Kidney (tissue), 13 donors: ENCODE measurements at regions not wholly inside any gene's neighbourhood (a gene's known extent, or its start where the extent isn't known, plus 50 kb on each side); places are given as distances from the start of the nearest gene placed in this dataset.

Source experiments
- DNase-seq, 5 donors: peaks; one replicate each; pipeline ENCODE4 v3.0.0-alpha.2; 2013 to 2020
- FAIRE-seq: peaks from 2 replicates; lab custom pipeline; 2012; peaks lifted over from hg19 to GRCh38; lab: Jason Lieb, UNC
- H3K27ac ChIP-seq, 2 donors: one replicate each; pipeline ENCODE4 v1.7.0; 2013; ENCODE audit warnings: low read depth in 2 of 2, low read length in 2 of 2, inconsistent platforms in 1 of 2
- H3K27me3 ChIP-seq: one replicate; pipeline ENCODE4 v1.7.1; 2013; ENCODE audit warnings: low read length, inconsistent platforms; ENCODE audit not compliant: control insufficient read depth, insufficient read depth
- H3K36me3 ChIP-seq, 3 donors: one replicate each; pipeline versions ENCODE4 v1.7.0 to v1.7.1; 2013; ENCODE audit warnings: low read length in 3 of 3, control low read depth in 1 of 3, inconsistent platforms in 1 of 3; ENCODE audit not compliant: insufficient read depth in 3 of 3, control insufficient read depth in 2 of 3
- H3K4me1 ChIP-seq, 3 donors: one replicate each; pipeline versions ENCODE4 v1.7.0 to v1.7.1; 2013; ENCODE audit warnings: low read length in 3 of 3, inconsistent platforms in 1 of 3, low read depth in 1 of 3; ENCODE audit not compliant: control insufficient read depth in 2 of 3, insufficient read depth in 2 of 3
- H3K4me3 ChIP-seq, 3 donors: one replicate each; pipeline versions ENCODE4 v1.7.0 to v1.8.1; 2013; ENCODE audit warnings: low read length in 3 of 3, control low read depth in 1 of 3, inconsistent platforms in 1 of 3
- H3K9ac ChIP-seq, 3 donors: one replicate each; pipeline versions ENCODE4 v1.7.0 to v1.7.1; 2013; ENCODE audit warnings: low read length in 3 of 3, control low read depth in 1 of 3, inconsistent platforms in 1 of 3
- H3K9me3 ChIP-seq, 3 donors: one replicate each; pipeline versions ENCODE4 v1.7.0 to v1.7.1; 2013; ENCODE audit warnings: low read length in 3 of 3, control low read depth in 1 of 3, inconsistent platforms in 1 of 3; ENCODE audit not compliant: control insufficient read depth in 2 of 3, insufficient read depth in 1 of 3
- CTCF ChIP-seq: IDR thresholded peaks from 3 replicates; pipeline ENCODE4 v1.5.1; 2012; ENCODE audit warnings: mild to moderate bottlenecking, moderate library complexity, borderline replicate concordance; ENCODE audit not compliant: insufficient read depth; ENCODE audit errors: extremely low read depth
- intact Hi-C: fragments of 100-400 bp; cut with DNase I; formaldehyde crosslinking; loops from one replicate; pipeline ENCODE4 v1.11.1; 2022
- donor health status: control.
- donor health status: control.
- donor health status: control.
- donor health status: control.
- donor health status: control.
- donor health status: DM: yes; HTN: yes; CAD: no.
- donor health status: Normal renal cell carcinoma (clear cell type).

DNA sequence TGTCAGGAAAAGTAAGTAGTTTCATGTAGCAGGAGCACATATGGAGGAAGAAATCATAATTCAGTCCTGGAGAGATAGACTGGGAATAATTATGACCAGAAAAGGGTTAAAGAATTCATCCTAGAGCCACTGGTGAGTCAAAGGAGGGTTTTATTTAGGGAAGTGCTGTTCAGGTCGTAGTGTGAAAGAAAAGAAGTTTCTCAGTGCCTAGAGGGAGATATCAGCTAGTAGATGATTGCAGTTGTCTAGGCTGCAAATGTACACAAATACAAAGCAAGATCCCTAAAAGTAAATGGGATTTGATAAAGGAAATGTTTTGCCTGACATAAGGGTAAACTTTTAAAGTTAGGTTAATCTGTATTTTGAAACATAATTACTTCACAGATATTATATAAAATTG is 403.2 kb downstream of the ACTRT1 start:
- Histone ChIP-seq H3K27me3 (no peaks in the 10 kb centered on the region), H3K4me1 (no peaks in the 10 kb centered on the region), H3K9ac (no peak overlapping the region), H3K9me3 (no peaks in the 10 kb centered on the region), H3K36me3 (no peaks in the 10 kb centered on the region), H3K27ac (no peak overlapping the region), H3K4me3 (no peak overlapping the region)
- TF ChIP-seq CTCF = no peak
- no peak for FAIRE-seq
- intact Hi-C loops = no loop called here
- no peak for DNase-seq

GRCh38 chrX:127621780-127622179 is 430.4 kb downstream of the ACTRT1 start:
- FAIRE-seq (no peak), DNase-seq (no peak)
- no peak for TF ChIP-seq CTCF
- Histone ChIP-seq H3K4me1 (no peaks in the 10 kb centered on the region), H3K9me3 (no peaks in the 10 kb centered on the region), H3K27me3 (no peaks in the 10 kb centered on the region), H3K27ac (no peak overlapping the region), H3K4me3 (no peak overlapping the region), H3K9ac (no peak overlapping the region), H3K36me3 (no peaks in the 10 kb centered on the region)
- intact Hi-C loops = no loop called here

GRCh38 chrX:127606590-127606989 is 445.6 kb downstream of the ACTRT1 start:
- H3K36me3 ChIP-seq = no peaks in the 10 kb centered on the region
- H3K4me1 ChIP-seq = no peaks in the 10 kb centered on the region
- H3K4me3 ChIP-seq = no peak overlapping the region
- no peak for TF ChIP-seq CTCF
- H3K27ac ChIP-seq = no peak overlapping the region
- no peaks in the 10 kb centered on the region for H3K27me3 ChIP-seq
- FAIRE-seq = no peak
- no peak overlapping the region for H3K9ac ChIP-seq
- no peak for DNase-seq
- H3K9me3 ChIP-seq = no peaks in the 10 kb centered on the region
- intact Hi-C loops = no loop called here

GRCh38 chrX:127596882-127597281 is 455.3 kb downstream of the ACTRT1 start:
- DNase-seq = no peak

More at GRCh38 chrX:127596882-127597281, 455.3 kb downstream of the ACTRT1 start:
- no peak for FAIRE-seq
- no peaks in the 10 kb centered on the region for H3K27me3 ChIP-seq
- H3K36me3 ChIP-seq = no peaks in the 10 kb centered on the region
- no peak overlapping the region for H3K27ac ChIP-seq
- no peaks in the 10 kb centered on the region for H3K9me3 ChIP-seq
- intact Hi-C loops = no loop called here
- no peak overlapping the region for H3K9ac ChIP-seq
- no peak for TF ChIP-seq CTCF
- no peaks in the 10 kb centered on the region for H3K4me1 ChIP-seq
- H3K4me3 ChIP-seq = no peak overlapping the region
